SW480 (cell line): ENCODE measurements at regions not wholly inside any gene's neighbourhood (a gene's known extent, or its start where the extent isn't known, plus 50 kb on each side); places are given as distances from the start of the nearest gene placed in this dataset.
A peak's percentile ranks its signal among the peaks of the same experiment; 100 is the strongest.

Experiments
- DNase-seq: peaks from one replicate; pipeline ENCODE4 v3.0.0-alpha.2; 2016; ENCODE audit warnings: low spot score

- no peak for DNase-seq
Measured at GRCh38 chr12:125371033-125371432, 305.8 kb downstream of the AACS start.

GRCh38 chr12:125372085-125372484 is 306.9 kb downstream of the AACS start:
- DNase-seq, result no peak

DNA sequence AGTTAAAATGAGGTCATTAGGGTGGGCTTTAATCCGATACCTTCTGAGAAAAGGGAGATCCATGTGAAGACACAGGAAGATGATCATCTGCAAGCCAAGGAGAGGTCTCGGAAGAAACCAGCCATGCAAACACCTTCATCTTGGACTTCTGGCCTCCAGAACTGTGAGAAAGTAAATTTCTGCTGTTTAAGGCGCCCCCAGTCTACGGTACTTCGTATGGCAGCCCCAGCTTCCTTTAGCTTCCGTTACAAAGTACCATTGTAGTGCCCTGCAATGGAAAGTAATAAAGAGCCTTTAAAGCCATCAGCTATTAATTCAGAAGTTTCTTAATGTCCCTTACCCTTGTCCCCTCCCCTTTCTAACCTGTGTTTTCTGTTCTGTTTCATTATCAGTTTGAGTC is 308.1 kb downstream of the AACS start:
- no peak for DNase-seq

- no peak for DNase-seq
Measured at GRCh38 chr12:125376422-125376821, 311.2 kb downstream of the AACS start.

DNA sequence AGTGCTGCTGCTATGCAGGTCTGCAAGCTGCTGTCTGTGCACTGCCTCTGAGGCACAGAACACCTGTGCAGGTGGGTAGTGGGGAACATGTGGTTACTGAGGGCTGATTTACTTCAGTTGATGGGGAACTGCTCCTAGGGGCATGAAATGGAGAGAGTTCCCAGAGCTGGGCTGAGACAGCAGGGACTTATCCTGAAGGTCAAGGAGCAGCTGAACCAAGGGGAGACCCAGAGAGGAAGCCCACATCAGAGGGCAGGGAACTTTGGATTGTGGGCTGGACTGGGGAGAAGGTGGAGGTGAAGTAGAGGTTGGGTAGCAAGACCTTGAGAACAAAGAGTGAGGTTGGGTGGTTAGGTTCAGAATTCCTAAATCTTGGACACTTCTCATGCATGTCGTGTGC is 311.9 kb downstream of the AACS start:
- DNase-seq, result no peak

- no peak for DNase-seq
Measured at GRCh38 chr12:125381373-125381772, 316.1 kb downstream of the AACS start.

DNA sequence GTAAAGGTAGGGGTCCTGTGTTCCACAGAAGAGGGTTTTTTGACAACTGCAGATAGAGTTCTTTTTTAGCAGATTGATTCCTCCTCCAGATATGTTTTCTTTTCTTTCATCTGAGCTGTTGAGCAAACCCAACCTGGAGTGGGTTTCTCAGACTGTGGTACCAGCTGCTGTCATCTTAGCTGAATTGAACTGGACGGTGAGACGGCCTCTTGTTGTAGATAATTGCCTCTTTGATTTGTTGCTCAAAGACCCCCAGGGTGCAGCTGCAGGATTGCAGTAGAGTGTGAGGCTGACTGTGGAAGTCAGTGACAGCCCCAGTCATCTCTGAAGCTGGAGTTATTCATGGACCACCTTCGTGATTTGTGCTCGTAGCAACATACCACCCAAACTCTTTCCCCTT is 317.7 kb downstream of the AACS start:
- DNase-seq, result no peak

DNA sequence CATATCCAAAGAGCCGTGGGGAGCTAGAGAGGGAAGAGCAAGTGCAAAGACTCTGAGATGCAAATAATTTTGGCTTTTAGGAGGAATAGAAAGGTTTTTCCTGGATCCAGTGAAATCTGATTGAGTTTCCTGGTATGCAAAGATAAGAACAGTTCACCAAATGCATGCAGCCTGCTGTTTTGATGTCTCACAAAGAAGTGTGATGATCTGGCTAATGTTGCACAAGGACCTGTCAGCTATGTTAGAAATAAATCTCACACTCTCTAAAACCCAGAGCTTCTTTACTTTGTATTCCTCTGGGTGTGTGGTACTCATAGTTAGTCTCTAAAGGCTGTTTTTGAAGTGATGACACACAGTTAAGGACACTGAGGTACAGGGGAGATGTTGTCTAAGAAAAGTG is 321.4 kb downstream of the AACS start:
- no peak for DNase-seq

DNA sequence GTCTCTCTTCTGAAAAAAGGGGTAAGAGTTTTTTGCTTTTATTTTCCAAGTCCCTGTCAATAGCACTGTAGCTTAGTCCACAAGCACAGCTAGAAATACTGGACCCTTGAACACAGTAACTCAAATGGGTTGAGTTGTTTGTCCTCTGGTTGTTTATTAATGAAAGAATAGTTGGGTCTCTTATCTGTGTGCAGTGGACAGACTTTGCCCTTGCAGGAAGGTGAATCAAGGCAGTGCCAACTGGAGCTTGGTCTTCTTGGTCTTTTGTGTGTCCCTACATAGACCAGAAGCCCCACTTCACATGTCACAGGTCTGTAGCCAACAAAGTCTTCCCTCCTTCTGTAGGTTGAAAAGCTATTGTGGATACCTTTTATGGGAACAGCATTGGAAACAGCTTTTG is 322.0 kb downstream of the AACS start:
- DNase-seq, result no peak

GRCh38 chr12:125389061-125389697 is 323.9 kb downstream of the AACS start:
- DNase-seq, result no peak

- no peak for DNase-seq
Measured at GRCh38 chr12:125393569-125393968, 328.3 kb downstream of the AACS start.

GRCh38 chr12:125395583-125396215 is 330.5 kb downstream of the AACS start:
- DNase-seq, result no peak

GRCh38 chr12:125399489-125399888 is 334.3 kb downstream of the AACS start:
- no peak for DNase-seq

- peak; percentile 17 for DNase-seq
Measured at GRCh38 chr12:125402874-125403789, 337.9 kb downstream of the AACS start.

DNA sequence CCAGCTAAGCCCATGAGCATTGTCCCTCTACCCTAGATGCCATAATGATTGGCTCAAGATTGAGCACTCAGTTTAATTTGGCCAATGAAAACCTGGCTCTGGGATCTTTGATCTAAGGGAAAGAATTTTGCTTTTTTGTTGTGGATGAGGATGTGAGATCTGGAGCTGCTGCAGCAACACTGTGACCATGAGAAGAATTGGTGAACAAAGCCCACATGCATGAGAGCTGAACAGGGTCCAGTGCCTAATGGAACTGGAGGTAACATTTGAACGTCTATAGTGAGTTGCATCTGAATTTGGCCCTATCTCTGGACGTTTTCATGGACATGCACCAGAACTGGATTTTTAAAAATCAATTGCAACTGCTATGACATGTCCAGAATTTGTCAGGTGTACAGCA is 338.6 kb downstream of the AACS start:
- DNase-seq, result no peak

- DNase-seq, result no peak
Measured at GRCh38 chr12:125406131-125406530, 340.9 kb downstream of the AACS start.

DNA sequence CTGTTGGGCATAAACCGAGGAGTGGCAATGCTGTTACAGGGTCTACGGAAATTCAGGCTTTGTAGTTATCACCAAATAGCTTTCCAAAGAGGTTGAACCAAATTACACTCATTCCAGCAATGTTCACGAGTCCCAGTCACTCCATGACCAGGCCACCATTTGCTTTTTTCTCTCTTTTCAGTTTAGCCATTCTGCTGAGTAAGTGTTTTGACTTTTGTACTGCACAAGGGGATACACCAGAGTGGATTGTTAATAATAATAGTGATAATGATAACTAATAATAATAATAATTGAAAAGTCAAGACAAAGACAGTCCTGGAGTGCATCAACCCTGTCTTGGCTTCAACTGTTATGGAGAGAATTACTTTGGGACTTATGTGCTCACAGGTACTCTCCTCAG is 343.5 kb downstream of the AACS start:
- DNase-seq, result no peak

DNA sequence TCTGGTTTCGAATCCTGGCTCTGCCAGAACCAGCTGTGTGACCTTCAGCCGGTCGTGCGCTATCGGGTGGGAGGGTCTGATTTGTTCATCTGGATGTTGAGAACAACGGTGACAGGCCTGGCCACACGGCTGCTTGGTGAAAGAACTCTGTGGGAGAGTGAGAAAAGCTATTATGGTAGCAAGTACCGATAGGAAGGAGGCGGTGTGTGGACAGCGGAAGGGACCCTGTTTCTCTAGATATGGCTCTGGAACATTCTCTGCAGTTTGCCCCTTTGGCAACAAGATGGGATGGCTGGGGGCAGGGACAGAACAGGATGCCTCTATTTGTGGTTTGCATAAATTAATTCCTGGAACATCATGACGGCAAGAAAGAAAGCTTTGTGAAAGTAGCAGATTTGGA is 347.3 kb downstream of the AACS start:
- no peak for DNase-seq

DNA sequence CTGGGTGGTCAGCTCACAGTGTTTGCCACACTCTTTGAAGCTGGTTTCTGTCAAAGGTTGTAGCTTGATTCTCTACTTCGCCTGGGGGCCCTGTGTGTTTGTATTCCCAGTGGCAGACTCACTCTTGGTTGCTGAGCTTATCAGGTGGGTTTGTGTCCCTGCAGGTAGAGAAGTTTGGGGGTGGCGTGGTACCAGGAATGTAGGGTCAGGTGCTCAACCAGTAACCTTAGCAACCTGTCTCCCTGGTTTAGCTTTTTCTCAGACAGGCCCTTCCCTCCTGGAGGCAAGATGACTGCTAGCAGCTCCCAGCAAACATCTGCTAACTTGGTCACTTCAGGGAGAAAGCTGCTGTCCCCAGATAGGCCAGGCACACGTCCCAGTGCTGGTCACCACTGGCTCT is 352.2 kb downstream of the AACS start:
- no peak for DNase-seq

DNA sequence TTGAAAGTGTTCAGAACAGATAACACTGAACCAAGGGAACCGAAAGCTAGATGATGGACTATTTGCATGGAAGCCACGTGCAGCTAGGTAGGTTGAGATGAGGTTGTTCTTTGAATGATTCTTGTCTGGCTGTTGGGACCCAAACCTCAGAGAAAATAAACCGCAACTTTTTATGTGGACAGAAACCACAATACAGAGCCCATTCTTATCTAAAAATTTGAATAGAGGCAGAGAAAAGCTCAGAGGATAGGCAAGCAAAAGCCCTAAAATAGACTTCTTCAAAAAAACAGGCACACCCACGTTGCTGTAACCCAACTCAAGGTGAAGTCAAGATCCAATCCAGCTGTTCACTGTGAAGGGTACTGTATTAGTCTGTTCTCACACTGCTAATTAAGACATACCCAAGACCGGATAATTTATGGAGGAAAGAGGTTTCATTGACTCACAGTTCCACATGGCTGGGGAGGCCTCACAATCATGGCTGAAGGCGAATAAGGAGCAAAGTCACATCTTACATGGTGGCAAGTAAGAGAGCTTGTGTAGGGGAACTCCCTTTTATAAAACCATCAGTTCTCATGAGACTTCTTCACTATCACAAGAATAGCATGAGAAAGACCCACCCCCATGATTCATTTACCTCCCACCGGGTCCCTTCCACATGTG is 353.8 kb downstream of the AACS start:
- no peak for DNase-seq

DNA sequence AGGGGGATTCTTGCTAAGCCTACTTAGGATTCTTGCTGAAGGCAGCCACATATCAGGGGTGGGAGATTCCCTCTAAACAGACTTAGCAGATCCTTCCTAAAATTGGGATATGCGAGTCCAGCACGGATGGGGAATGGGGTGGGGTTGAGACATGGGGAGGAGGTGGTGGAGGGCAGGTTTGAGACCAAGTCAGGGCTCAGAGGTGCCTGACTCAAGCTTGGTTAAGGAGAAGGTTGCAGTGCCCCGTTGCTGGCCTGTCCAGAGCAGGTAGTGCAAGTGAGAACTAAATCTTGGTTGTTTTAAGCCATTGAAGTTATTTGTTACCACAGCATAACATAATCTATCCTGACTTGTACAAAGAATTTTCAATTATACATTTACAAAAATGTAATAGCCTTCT is 359.7 kb downstream of the AACS start:
- DNase-seq, result no peak

- no peak for DNase-seq
Measured at GRCh38 chr12:125431516-125431915, 366.3 kb downstream of the AACS start.

GRCh38 chr12:125434131-125434530 is 368.9 kb downstream of the AACS start:
- no peak for DNase-seq
